HepG2 (cell line): ENCODE measurements at regions not wholly inside any gene's neighbourhood (a gene's known extent, or its start where the extent isn't known, plus 50 kb on each side); places are given as distances from the start of the nearest gene placed in this dataset.

Experiments used
- ATAC-seq: fragments of 200-7000 bp; cut with Tn5 transposase; 3 replicates; pipeline ENCODE4 v1.9.1; 2020; ENCODE audit warnings: mild to moderate bottlenecking, moderate library complexity
- BruUV-seq: library from RNA; stranded (reverse); fragments of 400-500 nt; replicated peaks from 2 replicates; lab custom pipeline; 2021; lab: Mats Ljungman, UMichigan
- CTCF ChIA-PET: fragments of 300-600 bp; formaldehyde crosslinking; extraction: SDS; loops from one replicate; lab custom pipeline; 2021; ENCODE audit warnings: low total read pairs, inconsistent platforms, low intra/inter-chr PET ratio; lab: Yijun Ruan, JAX
- POLR2A ChIA-PET: fragments of 350-600 bp; sonication (Branson Sonifier 250); formaldehyde crosslinking; loops from one replicate; lab custom pipeline; 2020; ENCODE audit warnings: antibody characterized with exemption, inconsistent platforms; lab: Yijun Ruan, JAX
- DNase-seq: peaks from one replicate; pipeline ENCODE4 v3.0.0-alpha.2; 2015; ENCODE audit warnings: low spot score
- FAIRE-seq: peaks from 3 replicates; lab custom pipeline; 2011; peaks lifted over from hg19 to GRCh38; lab: Jason Lieb, UNC
- H2AFZ ChIP-seq: one replicate; pipeline ENCODE4 v1.6.1; 2011; ENCODE audit warnings: low read length, inconsistent platforms
- H3K27ac ChIP-seq: fragments of 300-600 bp; 3 replicates; pipeline ENCODE4 v1.8.0; 2011; ENCODE audit warnings: mixed run types, mild to moderate bottlenecking, mixed read lengths, low read length, inconsistent platforms; ENCODE audit not compliant: insufficient read depth; ENCODE audit errors: extremely low read length
- H3K27me3 ChIP-seq, 2 experiments: fragments of 200-600 bp in 1 of 2; 2 replicates in 1 of 2; 3 replicates in 1 of 2; pipeline versions ENCODE4 v1.6.0 to v1.8.0; 2011; ENCODE audit warnings: low read length in 2 of 2, mild to moderate bottlenecking in 2 of 2, moderate library complexity in 2 of 2, inconsistent platforms in 1 of 2; ENCODE audit not compliant: insufficient read depth in 2 of 2, control insufficient read depth in 1 of 2
- H3K36me3 ChIP-seq, 2 experiments: fragments of 200-600 bp in 1 of 2; replicated peaks in 1 of 2; 2 replicates in 1 of 2; 3 replicates in 1 of 2; pipeline versions ENCODE4 v1.5.1 to v1.8.0; 2011; ENCODE audit warnings: low read length in 2 of 2, inconsistent platforms in 1 of 2; ENCODE audit not compliant: insufficient read depth in 2 of 2, control insufficient read depth in 1 of 2
- H3K4me1 ChIP-seq: 2 replicates; pipeline ENCODE4 v1.5.1; 2012; ENCODE audit warnings: low read length, inconsistent platforms; ENCODE audit not compliant: insufficient read depth
- H3K4me2 ChIP-seq: 2 replicates; pipeline ENCODE4 v1.6.0; 2011; ENCODE audit warnings: low read depth, low read length, inconsistent platforms
- H3K4me3 ChIP-seq, 3 experiments: fragments of 200-600 bp in 1 of 3; sonication (generic), shearing (Covaris generic) in 1 of 3; replicated peaks in 1 of 3; 2 replicates each; pipeline ENCODE4 v1.5.1; 2011 to 2016; ENCODE audit warnings: low read length in 3 of 3, inconsistent platforms in 2 of 3, low read depth in 2 of 3, mild to moderate bottlenecking in 2 of 3, control low read depth in 1 of 3, mixed read lengths in 1 of 3; ENCODE audit not compliant: insufficient read depth in 1 of 3
- H3K79me2 ChIP-seq: one replicate; pipeline ENCODE4 v1.6.1; 2011; ENCODE audit warnings: low read length, inconsistent platforms; ENCODE audit not compliant: insufficient read depth
- H3K9ac ChIP-seq: 2 replicates; pipeline ENCODE4 v1.6.0; 2011; ENCODE audit warnings: mild to moderate bottlenecking, low read depth, low read length, inconsistent platforms; ENCODE audit not compliant: insufficient read depth
- H3K9me3 ChIP-seq: 2 replicates; pipeline ENCODE4 v1.5.1; 2012; ENCODE audit warnings: mild to moderate bottlenecking, low read length
- H4K20me1 ChIP-seq: 2 replicates; pipeline ENCODE4 v1.6.0; 2011; ENCODE audit warnings: inconsistent platforms, mild to moderate bottlenecking, low read length, moderate library complexity; ENCODE audit not compliant: insufficient read depth
- ATAD3A ChIP-seq: sonication (generic); formaldehyde crosslinking; IDR thresholded peaks from 2 replicates; pipeline ENCODE4 v1.4.0; 2020; ENCODE audit warnings: missing genetic modification reagents
- HDAC2 ChIP-seq: sonication (generic); formaldehyde crosslinking; IDR thresholded peaks from 2 replicates; pipeline ENCODE4 v1.4.0; 2020; ENCODE audit warnings: missing genetic modification reagents
- HOXA9 ChIP-seq: sonication (generic); formaldehyde crosslinking; IDR thresholded peaks from 2 replicates; pipeline ENCODE4 v1.8.1; 2022; ENCODE audit warnings: missing genetic modification reagents, mild to moderate bottlenecking, moderate library complexity, borderline replicate concordance
- KDM2A ChIP-seq: sonication (generic); formaldehyde crosslinking; IDR thresholded peaks from 2 replicates; pipeline ENCODE4 v1.4.0; 2020; ENCODE audit warnings: low read depth, missing genetic modification reagents, borderline replicate concordance
- NR2F2 ChIP-seq: IDR thresholded peaks from 2 replicates; pipeline ENCODE4 v1.6.1; 2012; ENCODE audit warnings: low read depth, inconsistent platforms, borderline replicate concordance
- RAD21 ChIP-seq: fragments of 450-650 bp; formaldehyde crosslinking; IDR thresholded peaks from 2 replicates; pipeline ENCODE4 v1.5.0; 2020; ENCODE audit warnings: mild to moderate bottlenecking
- ZHX1 ChIP-seq: sonication (generic); formaldehyde crosslinking; IDR thresholded peaks from 2 replicates; pipeline ENCODE4 v1.8.1; 2022; ENCODE audit warnings: low read depth, mild to moderate bottlenecking, missing genetic modification reagents
- ZNF276 ChIP-seq: sonication (generic); formaldehyde crosslinking; IDR thresholded peaks from 2 replicates; pipeline ENCODE4 v1.4.0; 2020; ENCODE audit warnings: mild to moderate bottlenecking, low read depth, missing genetic modification reagents
- ZNF460 ChIP-seq: sonication (generic); formaldehyde crosslinking; IDR thresholded peaks from 2 replicates; pipeline ENCODE4 v1.5.1; 2020; ENCODE audit warnings: missing genetic modification reagents, mild to moderate bottlenecking, borderline replicate concordance
- ZNF484 ChIP-seq: sonication (generic); formaldehyde crosslinking; IDR thresholded peaks from 2 replicates; pipeline ENCODE4 v1.5.1; 2020; ENCODE audit warnings: mild to moderate bottlenecking, low read depth, missing genetic modification reagents, borderline replicate concordance
- ZNF510 ChIP-seq: sonication (generic); formaldehyde crosslinking; IDR thresholded peaks from 2 replicates; pipeline ENCODE4 v1.4.0; 2020; ENCODE audit warnings: low read depth, mild to moderate bottlenecking, missing genetic modification reagents
- ZNF615 ChIP-seq: sonication (generic); formaldehyde crosslinking; IDR thresholded peaks from 2 replicates; pipeline ENCODE4 v1.5.0; 2020; ENCODE audit warnings: mild to moderate bottlenecking, missing genetic modification reagents, borderline replicate concordance
- ZNF703 ChIP-seq: sonication (generic); formaldehyde crosslinking; IDR thresholded peaks from 2 replicates; pipeline ENCODE4 v1.5.1; 2020; ENCODE audit warnings: missing genetic modification reagents, mild to moderate bottlenecking, moderate library complexity, borderline replicate concordance
- ZNF800 ChIP-seq: sonication (generic); formaldehyde crosslinking; IDR thresholded peaks from 2 replicates; pipeline ENCODE4 v1.4.0; 2020; ENCODE audit warnings: missing genetic modification reagents
- in situ Hi-C: cut with HindIII; loops from 2 replicates; pipeline ENCODE4 v1.10.0; 2017; ENCODE audit warnings: low pct_unique_long_range_greater_than_20kb; ENCODE audit not compliant: extremely low pct_ligation_motif_present
- intact Hi-C: fragments of 100-400 bp; cut with micrococcal nuclease; formaldehyde crosslinking; loops from one replicate; pipeline ENCODE4 v1.10.0; 2022; ENCODE audit not compliant: unreplicated experiment

GRCh38 chr1:57578680-57579079 is 154.8 kb upstream of the DAB1 start:
- no peak overlapping the region for H2AFZ ChIP-seq
- no peaks in the 10 kb centered on the region for H4K20me1 ChIP-seq
- no peak overlapping the region for H3K27ac ChIP-seq
- H3K27me3 ChIP-seq = no peaks in the 10 kb centered on the region; a peak in 1 of 5 replicates
- TF ChIP-seq ZNF510 = no peak
- TF ChIP-seq RAD21 (CRISPR knock-in tag) = no peak
- no peak for TF ChIP-seq ZNF276
- no peak for TF ChIP-seq ATAD3A
- no peak for TF ChIP-seq HDAC2 (CRISPR knock-in tag)
- TF ChIP-seq ZNF484 (CRISPR knock-in tag) = no peak
- no peak for TF ChIP-seq NR2F2
- TF ChIP-seq KDM2A (CRISPR knock-in tag) = no peak
- TF ChIP-seq ZNF703 (CRISPR knock-in tag) = no peak
- TF ChIP-seq ZNF615 = no peak
- TF ChIP-seq ZNF460 (CRISPR knock-in tag) = no peak
- no peak for TF ChIP-seq ZHX1 (CRISPR knock-in tag)
- TF ChIP-seq HOXA9 (CRISPR knock-in tag) = no peak
- no peak for TF ChIP-seq ZNF800
- TF ChIP-seq, all 625 proteins: peak for 0
- in situ Hi-C loops = no loop called here
- intact Hi-C loops = no loop called here
- no peak overlapping the region for H3K9ac ChIP-seq
- CTCF ChIA-PET = no interaction called here
- no peaks in the 10 kb centered on the region for H3K79me2 ChIP-seq
- no peak overlapping the region for H3K4me2 ChIP-seq
- FAIRE-seq (no peak), DNase-seq (no peak), ATAC-seq (no peak)
- H3K36me3 ChIP-seq = no peaks in the 10 kb centered on the region
- no peaks in the 10 kb centered on the region for H3K4me1 ChIP-seq
- POLR2A ChIA-PET = no interaction called here
- no peaks in the 10 kb centered on the region for H3K9me3 ChIP-seq
- BruUV-seq = no TSS peak
- no peak overlapping the region for H3K4me3 ChIP-seq
